Stimulated activated CD8-positive, alpha-beta memory T cell treated with anti-CD3 and anti-CD28 coated beads, Interleukin-4, amount 100 ng/mL, for 24 hours (primary cell): ENCODE measurements at regions not wholly inside any gene's neighbourhood (a gene's known extent, or its start where the extent isn't known, plus 50 kb on each side); places are given as distances from the start of the nearest gene placed in this dataset.
"Not testable (repeated sequence)": the region's sequence is repeated elsewhere in the genome, so short reads cannot be mapped to it uniquely, and the experiment has no call there.

Experiments
- DNase-seq: peaks from one replicate; pipeline ENCODE4 v3.0.0-alpha.2; 2020; ENCODE audit warnings: low read depth

DNA sequence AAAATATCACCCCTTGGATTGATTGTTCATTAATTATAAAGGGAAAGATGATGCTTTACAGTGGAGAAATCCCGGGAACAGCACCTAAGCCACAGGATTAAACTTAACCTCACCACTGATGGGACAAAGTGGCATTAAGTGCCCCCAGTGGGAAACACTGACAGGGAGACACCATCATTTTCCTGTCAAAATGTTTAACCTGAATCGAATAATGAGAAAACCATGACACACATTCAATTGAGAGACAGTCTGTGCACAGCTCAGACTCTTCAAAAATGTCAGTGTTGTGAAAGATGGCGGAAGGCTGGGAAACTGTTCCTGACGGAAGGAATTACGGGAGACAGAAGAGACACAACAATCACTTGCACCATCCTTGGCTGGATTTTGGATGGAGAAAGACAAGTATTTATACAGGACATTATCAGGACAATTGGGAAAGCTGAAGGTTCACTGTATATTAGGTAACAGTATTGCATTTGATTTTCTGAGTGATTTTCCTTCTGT is 111.8 kb upstream of the ASB18 start:
- DNase-seq: no peak

DNA sequence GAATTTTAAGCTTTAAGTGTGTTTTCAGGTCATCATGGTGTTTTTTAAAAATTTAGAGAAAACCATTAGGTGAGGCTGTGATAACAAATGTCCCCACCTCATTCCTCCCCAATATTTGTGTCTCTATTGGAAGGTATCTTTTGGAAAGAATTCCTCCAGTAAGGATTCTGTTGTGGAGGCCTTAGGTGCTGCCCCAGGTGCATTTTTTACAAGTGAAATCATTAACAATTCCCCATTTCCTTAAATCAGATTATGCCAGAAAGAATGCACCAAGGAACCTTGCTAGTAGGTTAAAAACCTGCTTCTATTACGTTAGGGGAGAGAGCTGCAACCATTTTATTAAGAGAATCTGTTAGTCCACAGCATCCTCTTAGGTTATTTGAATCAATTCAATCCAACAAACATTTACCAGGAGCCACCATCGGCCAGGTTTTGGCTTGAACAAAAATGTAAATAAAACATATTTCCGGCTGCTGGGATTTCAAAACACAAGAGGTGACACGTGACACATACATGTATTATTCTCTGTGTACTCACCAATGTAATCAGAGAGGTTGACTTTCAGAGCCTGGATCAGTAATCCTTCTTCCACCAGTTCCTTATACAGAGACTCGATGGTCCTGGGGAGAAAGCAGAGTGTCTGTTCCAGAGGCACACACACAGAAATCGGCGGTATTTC is 112.5 kb upstream of the ASB18 start:
- no peak for DNase-seq

DNA sequence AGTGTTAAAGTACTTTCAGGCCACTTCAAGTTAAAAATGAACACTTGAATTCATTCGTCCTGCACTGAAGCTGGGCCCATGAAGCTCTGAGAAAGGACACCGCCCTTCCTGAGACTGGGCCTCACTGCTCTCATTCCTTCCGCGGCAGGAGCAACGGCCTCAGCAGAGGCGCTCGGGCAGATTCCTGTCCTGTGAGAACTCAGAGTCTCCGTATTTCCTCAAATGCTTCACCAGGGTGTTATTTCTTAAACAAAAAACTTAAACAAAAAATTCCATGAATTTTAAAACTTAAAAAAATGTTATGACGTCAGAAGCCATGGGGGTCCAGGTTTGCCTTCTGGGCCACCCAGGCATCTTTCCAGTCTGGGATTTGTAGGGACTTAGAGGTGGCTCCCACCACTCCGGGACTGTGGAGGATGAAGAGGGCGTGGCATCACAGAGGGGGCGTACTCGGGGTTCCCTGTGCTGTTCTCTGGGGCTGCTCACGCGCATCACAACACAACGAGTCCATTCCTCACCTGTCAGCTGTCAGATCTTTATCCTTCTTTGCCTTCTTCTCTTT is 115.9 kb upstream of the ASB18 start:
- no peak for DNase-seq

DNA sequence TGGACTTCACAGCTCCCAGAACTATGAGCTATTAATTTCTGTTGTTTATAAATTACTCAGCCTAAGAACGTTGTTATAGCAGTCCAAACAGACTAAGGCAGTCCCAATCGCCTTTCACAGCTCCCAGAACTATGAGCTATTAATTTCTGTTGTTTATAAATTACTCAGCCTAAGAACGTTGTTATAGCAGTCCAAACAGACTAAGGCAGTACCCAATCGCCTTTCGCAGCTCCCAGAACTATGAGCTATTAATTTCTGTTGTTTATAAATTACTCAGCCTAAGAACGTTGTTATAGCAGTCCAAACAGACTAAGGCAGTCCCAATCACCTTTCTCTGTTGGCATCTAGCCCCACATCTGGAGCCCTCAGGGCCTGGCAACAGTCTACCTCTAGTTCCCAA is 117.0 kb upstream of the ASB18 start:
- not testable (repeated sequence) for DNase-seq

DNA sequence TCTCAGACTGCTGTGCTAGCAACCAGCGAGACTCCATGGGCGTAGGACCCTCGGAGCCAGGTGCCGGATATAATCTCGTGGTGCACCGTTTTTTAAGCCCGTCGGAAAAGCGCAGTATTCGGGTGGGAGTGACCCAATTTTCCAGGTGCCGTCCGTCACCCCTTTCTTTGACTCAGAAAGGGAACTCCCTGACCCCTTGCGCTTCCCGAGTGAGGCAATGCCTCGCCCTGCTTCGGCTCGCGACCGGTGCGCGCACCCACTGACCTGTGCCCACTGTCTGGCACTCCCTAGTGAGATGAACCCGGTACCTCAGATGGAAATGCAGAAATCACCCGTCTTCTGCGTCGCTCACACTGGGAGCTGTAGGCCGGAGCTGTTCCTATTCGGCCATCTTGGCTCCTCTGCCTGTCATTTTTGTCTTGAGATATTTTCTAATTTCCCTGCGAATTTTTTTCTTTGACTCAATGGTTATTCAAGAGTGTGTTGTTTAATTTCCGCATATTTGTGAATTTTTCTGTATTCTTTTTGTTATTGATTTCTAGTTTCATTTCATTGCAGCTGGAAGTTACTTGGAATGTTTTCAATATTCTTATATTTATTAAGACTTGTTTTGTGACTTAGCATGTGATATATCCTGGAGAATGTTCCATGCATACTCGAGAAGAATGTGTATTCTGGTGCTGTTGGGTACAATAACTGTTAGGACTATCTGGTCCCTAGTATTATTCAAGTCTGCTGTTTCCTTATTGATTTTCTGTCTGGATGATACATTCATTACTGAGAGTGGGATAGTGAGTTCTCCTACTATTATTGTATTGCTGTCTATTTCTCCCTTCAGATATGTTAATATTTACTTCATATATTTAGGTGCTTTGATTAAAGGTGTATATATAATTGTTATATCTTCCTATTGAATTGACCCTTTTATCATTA is 125.3 kb upstream of the ASB18 start:
- not testable (repeated sequence) for DNase-seq

DNA sequence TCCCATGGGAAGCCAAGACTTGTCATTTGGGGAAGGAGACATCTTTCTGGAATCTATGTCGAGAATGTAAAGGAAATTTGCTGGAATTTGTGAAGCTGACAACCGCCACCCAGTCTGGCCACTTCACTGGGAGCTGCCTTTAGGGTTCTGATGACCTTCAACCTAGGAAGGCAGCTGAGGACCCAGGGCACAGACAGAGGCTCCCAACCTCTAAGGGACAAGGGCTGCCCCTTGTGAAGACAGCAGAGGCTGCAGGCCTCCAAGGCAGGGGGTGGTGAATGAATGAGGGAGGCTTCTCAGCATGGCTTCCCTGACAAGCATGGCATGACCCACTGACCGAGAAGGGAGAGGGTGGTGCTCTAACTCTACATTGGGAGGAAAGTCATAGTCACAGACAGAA is 128.9 kb upstream of the ASB18 start:
- no peak for DNase-seq

DNA sequence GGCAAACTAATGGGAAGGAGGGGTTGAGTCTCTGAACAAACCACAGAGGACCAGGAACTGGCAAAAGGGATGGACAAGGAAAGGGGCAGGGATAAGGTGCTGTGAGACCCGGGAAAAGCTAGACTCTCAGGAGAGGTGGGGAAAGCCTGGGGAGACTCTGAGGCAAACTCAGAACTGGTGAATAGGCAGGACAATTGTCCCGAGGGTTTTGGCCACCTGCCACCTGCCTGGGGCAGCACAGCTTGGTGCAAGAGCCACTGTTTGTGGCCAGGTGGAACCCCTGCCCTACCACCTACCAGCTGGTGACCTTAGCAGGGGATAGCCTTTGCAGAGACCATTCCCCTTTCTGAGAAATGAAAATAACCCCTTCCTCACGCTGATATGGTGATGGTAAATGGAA is 129.4 kb upstream of the ASB18 start:
- no peak for DNase-seq

DNA sequence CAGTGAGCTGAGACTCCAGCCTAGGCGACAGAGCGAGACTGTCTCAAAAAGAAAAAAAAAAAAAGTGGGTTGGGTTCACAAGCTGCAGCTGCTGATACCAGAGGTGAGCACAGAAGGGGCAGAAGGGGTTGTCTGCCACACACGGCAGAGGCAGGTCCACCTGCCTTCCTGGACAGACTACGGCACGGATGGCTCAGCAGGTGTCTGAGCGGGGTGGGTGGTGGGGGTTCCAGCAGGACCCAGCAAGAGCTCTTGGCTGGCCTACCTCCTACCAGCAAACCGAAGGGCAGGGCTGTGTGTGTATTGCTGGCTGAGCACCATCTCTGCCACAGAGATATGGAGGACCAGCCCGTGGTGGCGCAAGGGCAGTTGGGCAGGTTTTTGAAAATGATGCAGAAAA is 130.4 kb upstream of the ASB18 start:
- DNase-seq: no peak

DNA sequence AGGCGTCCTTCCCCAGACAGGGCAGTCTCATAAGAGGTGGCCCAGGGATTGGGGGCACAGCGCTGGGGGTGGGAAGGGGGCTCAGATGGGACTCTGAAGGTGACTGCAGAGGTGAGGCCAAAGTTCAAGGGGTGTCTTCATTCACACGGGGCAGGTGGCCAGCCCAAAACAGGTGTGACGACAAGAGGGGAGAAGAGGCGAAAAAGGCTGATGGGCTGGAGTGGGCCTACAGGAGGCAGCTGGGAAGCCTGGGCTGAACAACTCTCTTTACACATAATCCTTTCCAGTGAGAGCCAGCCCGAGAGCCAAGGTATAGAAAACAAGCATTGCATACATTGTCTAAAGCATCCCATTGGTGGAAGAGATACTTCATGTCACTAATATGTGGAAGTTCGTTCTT is 130.9 kb upstream of the ASB18 start:
- no peak for DNase-seq

DNA sequence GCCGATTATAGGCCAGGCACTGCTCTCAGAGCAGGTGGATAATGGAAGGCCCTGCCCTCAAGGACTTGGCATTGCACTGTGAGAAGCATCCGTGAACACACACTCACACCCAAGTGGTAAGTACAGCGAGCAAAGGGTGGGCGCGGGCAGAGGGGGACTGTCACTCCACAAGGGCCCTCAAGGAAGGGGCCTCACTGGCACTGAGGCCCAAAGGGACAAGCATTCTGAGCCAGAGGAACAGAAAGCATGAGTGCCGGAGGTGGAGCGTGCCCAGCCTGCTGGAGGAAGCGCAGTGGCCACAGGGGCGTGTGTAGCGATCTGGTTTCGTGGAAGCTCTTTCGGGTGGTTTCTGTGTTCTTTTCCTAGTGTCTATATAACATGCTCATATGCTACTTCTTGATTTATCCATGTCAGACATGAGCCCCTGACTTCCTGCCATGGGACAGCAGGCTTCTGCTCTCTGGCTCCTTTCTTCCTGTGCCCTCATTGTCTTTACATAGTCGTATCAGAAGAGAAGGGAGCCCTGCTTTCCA is 132.7 kb upstream of the ASB18 start:
- DNase-seq: no peak

DNA sequence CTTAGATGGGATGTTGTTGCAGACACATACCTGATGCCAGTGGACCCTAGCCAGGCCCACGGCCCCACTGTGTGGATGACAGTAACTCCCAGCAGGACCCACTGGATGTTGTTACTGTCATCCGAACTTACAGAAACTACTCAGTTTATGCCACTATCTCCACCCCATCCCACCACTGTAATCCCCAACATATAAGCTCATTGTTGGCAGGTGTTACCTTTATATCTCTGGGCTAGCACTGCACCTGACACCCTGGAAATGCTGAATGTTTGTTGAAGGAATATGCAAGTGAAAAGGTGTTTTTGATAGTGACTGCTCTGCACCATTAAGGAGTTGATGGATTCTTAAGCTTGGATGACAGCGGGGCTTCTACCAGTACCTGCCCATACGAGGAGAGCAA is 133.5 kb upstream of the ASB18 start:
- no peak for DNase-seq

DNA sequence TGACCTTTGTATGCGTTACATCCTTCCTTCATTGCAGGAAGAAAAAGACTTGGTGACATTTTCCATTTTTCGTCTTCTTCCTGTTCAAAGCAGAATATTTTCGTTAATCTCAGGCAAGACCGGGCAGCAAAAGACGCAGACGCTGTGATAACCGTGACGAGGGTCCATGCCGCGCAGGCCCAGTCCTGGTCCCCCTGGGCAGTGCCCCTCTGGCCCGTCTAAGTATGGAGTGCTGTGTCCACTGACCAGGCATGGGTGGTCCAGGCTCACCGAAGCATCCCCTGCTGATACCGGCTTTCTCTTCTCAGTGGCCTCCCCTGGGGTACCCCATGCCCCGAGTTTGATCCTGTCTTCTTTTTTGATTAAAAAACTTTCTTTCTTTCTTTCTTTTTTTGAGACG is 135.2 kb upstream of the ASB18 start:
- DNase-seq: no peak

DNA sequence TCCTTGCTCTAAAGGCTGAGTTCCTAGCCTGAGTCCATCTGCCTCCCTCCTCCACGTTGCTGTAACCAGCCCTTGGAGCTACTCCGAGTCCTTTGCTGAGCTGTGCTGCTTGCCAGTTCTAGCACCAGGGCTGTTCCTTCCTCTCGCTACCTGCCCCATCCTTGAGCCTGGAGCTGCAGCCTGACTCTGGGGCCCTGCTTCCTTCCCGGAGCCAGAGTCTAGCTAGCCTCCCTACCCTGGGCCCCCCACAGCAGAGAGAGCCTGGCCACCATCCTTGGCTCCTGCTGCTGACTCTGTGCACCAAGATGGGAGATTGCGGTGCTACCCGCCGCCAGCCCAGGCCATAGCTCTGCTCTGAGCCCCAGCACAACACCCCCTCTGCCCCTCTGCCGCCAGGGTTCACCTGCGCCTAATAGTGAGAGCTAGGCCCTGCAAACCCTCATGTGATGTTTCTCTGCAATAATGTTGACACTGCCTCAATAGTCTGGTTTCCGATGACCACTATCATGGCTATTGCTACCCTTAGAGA is 135.9 kb upstream of the ASB18 start:
- no peak for DNase-seq

DNA sequence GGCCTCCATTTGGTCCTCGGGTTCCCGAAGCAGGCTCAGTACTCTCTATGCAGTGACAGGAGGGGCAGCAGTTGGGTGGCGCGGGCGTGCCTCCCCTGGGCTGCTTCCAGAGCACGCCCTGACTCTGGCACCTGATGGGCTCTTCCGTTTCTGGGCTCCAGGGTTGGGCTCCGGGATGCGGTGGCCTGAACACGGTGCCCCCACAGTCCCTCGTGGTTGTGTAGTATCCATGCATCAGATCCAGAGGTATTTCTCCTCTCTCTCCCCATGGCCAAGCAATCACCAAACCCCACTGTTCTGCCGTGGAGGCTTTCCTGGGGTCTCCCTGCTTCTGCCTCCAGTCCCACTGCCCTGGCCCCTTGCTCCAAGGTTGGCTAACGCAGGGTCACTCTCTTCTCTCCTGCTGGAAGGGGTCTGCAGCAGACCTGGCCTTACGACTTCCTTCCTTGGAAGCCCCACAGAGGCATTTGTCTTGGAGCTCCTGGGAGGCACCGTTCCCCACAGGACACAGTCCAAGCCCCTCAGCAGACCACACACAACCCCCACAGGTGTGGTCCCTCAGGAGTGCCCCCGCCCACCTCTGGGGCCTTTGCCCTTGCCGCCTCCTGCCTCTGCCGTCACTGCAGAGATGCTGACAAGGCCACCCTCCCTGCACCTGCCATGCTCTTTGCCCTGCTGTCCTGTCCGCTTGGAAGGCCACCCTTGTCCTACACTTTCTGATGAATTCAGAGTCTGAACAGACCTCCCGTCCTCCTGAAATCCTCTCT is 136.6 kb upstream of the ASB18 start:
- DNase-seq: no peak

DNA sequence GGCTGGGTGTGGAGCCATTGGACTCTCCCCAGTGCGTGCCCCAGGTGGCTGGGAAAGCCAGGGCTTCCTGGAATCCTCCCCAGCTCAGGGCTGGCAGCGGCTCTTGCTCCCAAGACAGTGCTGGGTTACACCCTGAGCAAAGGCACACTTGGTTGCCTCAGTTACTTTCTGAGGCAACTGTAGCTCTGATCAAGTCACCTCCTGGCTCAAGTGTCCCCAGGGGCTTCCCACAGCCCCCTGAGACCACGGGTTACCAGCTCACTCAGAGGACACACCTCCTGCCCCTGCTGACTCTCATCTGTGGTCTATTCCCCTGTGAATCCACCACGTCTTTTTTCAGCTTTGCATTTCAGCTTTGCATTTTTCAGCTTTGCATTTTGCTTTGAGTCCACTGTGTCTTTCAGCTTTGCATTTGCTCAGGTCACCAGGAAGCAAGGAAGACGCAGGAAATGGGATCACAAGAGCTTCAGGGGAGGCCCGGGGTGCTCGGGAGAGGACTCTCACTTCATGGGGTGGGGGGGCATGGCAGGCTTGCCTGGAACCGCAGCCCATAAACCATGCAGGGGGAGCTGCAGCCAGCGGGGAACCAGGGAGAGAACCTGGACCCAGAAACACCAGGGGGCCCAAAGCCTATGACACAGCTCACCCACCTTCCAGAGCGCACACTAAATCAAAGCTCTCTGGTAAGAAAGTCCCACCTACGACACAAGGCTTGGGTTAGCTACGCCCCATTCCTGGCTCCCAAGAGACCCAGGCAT is 138.0 kb upstream of the ASB18 start:
- DNase-seq: no peak

DNA sequence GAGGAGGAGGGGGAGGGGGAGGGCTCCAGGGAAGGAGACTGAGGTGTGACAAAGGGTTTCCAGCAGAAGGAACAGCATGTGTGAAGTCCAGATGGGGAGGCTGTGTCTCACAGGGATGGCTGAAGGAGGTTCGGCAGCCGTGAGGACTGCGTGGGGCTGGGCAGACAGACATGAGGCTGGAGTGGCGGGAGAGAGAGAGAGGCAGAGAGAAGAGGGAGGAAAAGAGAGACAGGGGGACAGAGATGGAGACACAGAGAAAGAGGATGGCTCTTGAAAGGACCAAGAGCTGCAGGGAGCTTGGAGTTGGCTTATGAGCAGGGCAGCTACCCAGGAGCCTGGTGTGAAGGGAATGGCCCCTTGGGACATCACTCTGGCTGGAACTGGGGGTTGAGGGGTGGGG is 138.9 kb upstream of the ASB18 start:
- DNase-seq: no peak

DNA sequence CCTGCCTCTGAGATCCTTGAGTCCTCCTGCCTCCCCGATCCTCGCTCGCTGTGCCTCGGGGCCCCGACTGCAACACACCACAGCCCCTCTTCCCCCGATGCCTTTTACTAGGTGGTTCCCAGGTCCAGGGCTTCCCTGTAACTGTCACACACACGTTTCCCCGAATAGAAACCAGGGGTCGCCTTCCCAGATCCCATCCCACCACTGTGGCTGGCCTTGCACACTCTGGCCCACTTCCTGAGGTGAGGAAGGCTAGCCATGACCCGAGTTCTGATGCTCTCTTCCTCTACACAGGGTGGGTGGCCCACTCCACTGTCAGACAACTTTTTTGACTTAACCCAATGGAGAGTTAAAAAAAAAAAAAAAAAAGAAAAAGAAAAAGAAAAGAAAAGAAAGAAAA is 139.6 kb upstream of the ASB18 start:
- DNase-seq: no peak

DNA sequence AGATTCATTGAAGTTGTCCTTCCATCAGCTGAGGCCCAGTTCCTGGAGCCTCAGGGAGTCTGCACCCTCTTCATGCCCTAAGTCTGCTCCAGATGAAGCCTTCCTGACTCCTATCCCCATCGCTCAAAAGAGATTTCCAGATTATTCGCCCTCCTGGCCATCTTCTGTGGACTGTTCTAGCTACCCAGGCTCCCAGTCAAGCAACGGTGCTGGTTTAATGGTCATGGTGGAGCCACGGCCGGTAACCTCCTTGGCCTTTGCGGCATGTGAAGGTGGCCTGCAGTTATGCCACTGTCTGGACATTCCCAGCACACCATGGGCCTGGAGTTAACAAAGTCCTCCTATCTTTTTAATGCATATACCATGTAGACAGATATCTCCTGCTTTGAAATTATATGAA is 140.1 kb upstream of the ASB18 start:
- no peak for DNase-seq

DNA sequence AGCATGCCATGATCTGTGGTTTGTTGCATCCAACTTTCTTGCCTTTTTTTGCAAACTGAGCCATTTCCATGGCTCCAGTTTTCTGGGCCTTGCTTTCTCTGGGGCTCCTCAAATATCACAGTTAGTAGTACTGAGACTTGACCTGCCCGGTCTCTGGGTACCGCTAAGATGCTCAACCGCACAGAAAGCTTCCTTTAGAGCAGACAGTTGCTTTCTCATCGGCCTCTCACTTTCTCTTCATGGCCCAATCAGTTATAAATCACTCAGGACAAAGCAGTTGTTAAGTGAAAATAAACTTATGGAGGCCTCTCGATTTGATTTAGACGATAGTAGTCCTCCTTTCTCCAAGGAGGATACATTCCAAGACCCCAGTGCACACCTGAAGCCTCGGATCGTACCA is 141.2 kb upstream of the ASB18 start:
- DNase-seq: no peak

DNA sequence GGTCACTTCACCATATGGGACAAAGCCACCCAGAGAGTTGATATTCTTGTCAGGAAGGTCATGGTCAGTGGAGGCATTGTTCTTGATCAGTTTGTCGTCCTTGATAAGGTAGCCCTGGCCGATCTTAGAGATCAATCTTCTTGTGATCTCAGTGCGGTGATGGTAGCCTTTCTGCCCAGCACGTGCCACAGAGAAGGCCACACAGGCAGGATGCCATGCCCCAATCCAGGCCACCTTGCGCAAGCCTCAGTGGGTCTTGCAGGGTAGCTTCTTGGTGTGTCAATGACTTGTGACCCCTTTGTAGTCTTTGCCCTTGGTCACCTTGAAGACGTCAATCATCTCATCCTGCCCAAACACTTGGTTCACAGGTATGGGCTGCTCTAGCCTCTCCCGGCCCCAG is 143.9 kb upstream of the ASB18 start:
- no peak for DNase-seq

DNA sequence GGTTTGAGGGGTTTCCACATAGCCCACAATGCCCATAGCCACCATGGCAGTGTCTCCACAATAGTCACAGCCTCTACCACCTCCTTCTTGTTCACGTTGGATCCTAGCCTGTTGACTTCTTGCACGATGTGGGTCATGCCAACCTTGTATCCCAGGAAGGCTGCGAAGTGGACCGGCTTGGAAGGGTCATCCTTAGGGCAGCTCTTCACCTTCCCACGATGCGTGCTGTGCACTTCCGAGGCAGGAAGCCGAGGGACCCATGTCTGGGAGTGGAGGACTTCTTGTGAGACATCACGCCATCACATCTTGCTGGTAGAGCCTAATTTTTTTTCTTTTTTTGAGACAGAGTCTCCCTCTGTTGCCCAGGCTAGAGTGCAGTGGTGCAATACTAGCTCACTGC is 144.6 kb upstream of the ASB18 start:
- no peak for DNase-seq
